Loucy (cell line): ENCODE measurements at regions not wholly inside any gene's neighbourhood (a gene's known extent, or its start where the extent isn't known, plus 50 kb on each side); places are given as distances from the start of the nearest gene placed in this dataset.

Experiments used
- H2AFZ ChIP-seq: fragments of 200-600 bp; sonication (generic); 2 replicates; pipeline ENCODE4 v1.6.0; 2016; ENCODE audit warnings: antibody characterized with exemption, mild to moderate bottlenecking, low read length, moderate library complexity
- H3F3A ChIP-seq: fragments of 200-600 bp; 2 replicates; pipeline ENCODE4 v1.6.0; 2016; ENCODE audit warnings: antibody characterized with exemption, low read depth, mild to moderate bottlenecking
- H3K27me3 ChIP-seq: fragments of 200-600 bp; sonication (generic); 2 replicates; pipeline ENCODE4 v1.6.1; 2014; ENCODE audit warnings: low read length, mild to moderate bottlenecking; ENCODE audit not compliant: insufficient read depth, poor library complexity, severe bottlenecking
- H3K36me3 ChIP-seq: fragments of 200-600 bp; sonication (generic); 2 replicates; pipeline ENCODE4 v1.6.1; 2016; ENCODE audit warnings: low read length; ENCODE audit not compliant: insufficient read depth
- H3K4me1 ChIP-seq: fragments of 200-600 bp; sonication (generic); 2 replicates; pipeline ENCODE4 v1.5.1; 2014; ENCODE audit warnings: low read length, mild to moderate bottlenecking; ENCODE audit not compliant: insufficient read depth, poor library complexity, severe bottlenecking
- H3K4me2 ChIP-seq: fragments of 200-600 bp; sonication (generic); 2 replicates; pipeline ENCODE4 v1.6.0; 2014; ENCODE audit warnings: antibody characterized with exemption, low read length, low read depth, mild to moderate bottlenecking; ENCODE audit not compliant: poor library complexity, severe bottlenecking
- H3K4me3 ChIP-seq: fragments of 200-600 bp; sonication (generic); 2 replicates; pipeline ENCODE4 v1.5.1; 2014; ENCODE audit warnings: low read length, mild to moderate bottlenecking, mixed read lengths; ENCODE audit not compliant: poor library complexity, severe bottlenecking
- H3K79me2 ChIP-seq: fragments of 200-600 bp; sonication (generic); 2 replicates; pipeline ENCODE4 v1.6.1; 2014; ENCODE audit warnings: low read length; ENCODE audit not compliant: insufficient read depth
- H3K9ac ChIP-seq: fragments of 200-600 bp; sonication (generic); 2 replicates; pipeline ENCODE4 v1.6.0; 2014; ENCODE audit warnings: mild to moderate bottlenecking, low read depth, low read length, moderate library complexity; ENCODE audit not compliant: poor library complexity, severe bottlenecking
- H3K9me2 ChIP-seq: fragments of 200-600 bp; sonication (generic); replicated peaks from 2 replicates; pipeline ENCODE4 v1.6.1; 2016; ENCODE audit warnings: low read depth, low read length, mixed read lengths
- H3K9me3 ChIP-seq: fragments of 200-600 bp; sonication (generic); 2 replicates; pipeline ENCODE4 v1.6.1; 2014; ENCODE audit warnings: mild to moderate bottlenecking, antibody characterized with exemption, low read length, low read depth; ENCODE audit not compliant: insufficient read depth
- H4K20me1 ChIP-seq: fragments of 200-600 bp; sonication (generic); 2 replicates; pipeline ENCODE4 v1.6.0; 2014; ENCODE audit warnings: antibody characterized with exemption, low read length, mild to moderate bottlenecking; ENCODE audit not compliant: insufficient read depth, poor library complexity, severe bottlenecking
- EZH2phosphoT487 ChIP-seq: fragments of 200-600 bp; IDR thresholded peaks from 2 replicates; pipeline ENCODE4 v1.6.1; 2018; ENCODE audit warnings: antibody characterized with exemption, mild to moderate bottlenecking, moderate library complexity, borderline replicate concordance
- TF ChIP-seq, protein P1 (sequence below): fragments of 200-600 bp; sonication (generic); conservative IDR thresholded peaks from 2 replicates; pipeline ENCODE4 v1.5.1; 2014; ENCODE audit warnings: mild to moderate bottlenecking, antibody characterized with exemption, low read length

DNA sequence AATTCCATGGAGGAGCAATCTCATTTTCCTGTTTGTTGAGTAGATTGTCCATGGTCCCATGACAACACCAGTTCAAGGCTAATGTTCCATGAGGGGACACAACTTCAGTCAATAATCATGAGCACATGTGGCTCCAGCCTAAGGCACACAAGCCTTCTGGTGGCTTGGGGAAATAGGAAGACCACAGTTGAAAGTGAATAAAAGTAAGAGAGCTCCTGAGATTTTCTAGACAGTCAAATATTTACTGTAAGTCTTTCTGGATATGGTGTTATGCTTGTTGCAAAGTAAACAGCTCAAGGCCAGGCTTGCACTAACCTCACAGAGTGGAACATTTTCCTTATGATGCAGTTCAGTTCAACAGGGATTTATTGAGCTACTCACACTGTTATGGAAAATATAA lies 206.9 kb upstream of the SLC38A2 start:
- H3K79me2 ChIP-seq = no peaks in the 10 kb centered on the region
- no peaks in the 10 kb centered on the region for H4K20me1 ChIP-seq
- H3F3A ChIP-seq = no peaks in the 10 kb centered on the region
- TF ChIP-seq, protein P1, sequence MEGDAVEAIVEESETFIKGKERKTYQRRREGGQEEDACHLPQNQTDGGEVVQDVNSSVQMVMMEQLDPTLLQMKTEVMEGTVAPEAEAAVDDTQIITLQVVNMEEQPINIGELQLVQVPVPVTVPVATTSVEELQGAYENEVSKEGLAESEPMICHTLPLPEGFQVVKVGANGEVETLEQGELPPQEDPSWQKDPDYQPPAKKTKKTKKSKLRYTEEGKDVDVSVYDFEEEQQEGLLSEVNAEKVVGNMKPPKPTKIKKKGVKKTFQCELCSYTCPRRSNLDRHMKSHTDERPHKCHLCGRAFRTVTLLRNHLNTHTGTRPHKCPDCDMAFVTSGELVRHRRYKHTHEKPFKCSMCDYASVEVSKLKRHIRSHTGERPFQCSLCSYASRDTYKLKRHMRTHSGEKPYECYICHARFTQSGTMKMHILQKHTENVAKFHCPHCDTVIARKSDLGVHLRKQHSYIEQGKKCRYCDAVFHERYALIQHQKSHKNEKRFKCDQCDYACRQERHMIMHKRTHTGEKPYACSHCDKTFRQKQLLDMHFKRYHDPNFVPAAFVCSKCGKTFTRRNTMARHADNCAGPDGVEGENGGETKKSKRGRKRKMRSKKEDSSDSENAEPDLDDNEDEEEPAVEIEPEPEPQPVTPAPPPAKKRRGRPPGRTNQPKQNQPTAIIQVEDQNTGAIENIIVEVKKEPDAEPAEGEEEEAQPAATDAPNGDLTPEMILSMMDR = no peak
- no peak for TF ChIP-seq EZH2phosphoT487
- no peak overlapping the region for H3K9ac ChIP-seq
- H3K27me3 ChIP-seq = no peaks in the 10 kb centered on the region
- H3K36me3 ChIP-seq = no peaks in the 10 kb centered on the region
- no peaks in the 10 kb centered on the region for H3K9me2 ChIP-seq
- H3K4me1 ChIP-seq = no peaks in the 10 kb centered on the region
- peaks cover 10% of the 10 kb centered on the region; the same call in 1 of the 2 replicates for H3K9me3 ChIP-seq
- H2AFZ ChIP-seq = no peak overlapping the region
- no peak overlapping the region for H3K4me3 ChIP-seq
- no peak overlapping the region for H3K4me2 ChIP-seq

DNA sequence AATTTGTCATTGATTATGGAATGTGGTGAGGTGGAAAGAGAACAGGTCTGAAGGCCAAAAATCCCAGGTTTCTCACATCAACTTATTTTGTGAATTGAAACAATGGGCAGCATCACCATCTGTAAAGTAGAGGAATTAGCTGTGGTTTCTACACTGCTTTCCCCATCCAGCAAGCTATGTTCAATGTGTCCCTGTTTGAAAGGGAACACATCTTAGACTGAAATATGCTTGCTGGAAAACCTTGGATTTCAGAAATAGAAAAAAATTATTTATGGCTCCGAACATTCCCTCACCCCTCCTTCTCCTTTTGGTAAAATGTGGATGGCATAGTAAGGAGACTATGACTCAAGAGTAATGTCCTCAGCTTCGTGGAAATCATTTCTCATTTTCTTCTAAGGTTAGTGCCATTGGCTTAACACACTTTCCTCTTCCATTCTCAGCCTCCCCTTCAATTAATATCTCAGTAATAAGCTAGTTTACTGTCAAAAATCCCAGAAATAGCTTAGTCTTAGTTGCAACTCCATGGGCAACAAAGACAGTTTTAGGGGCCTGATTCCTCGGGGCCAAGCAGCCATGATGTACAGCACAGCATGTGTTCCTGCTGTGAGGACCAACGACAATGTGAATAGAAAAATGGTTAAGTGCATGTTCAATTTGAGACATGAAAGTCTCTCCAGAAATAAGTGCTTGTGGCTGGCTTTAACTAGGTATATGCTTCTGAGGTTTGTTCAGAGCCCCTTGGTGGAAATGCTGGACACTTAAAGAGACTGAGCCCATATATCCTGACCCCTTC lies 205.8 kb upstream of the SLC38A2 start:
- Histone ChIP-seq H3F3A (no peaks in the 10 kb centered on the region), H4K20me1 (no peaks in the 10 kb centered on the region), H3K9me2 (no peaks in the 10 kb centered on the region), H3K4me2 (no peak overlapping the region), H3K4me3 (no peak overlapping the region), H3K9ac (no peak overlapping the region), H3K36me3 (no peaks in the 10 kb centered on the region), H3K4me1 (no peaks in the 10 kb centered on the region), H3K9me3 (peaks cover under 1% of the 10 kb centered on the region; the same call in 1 of the 2 replicates), H2AFZ (no peak overlapping the region), H3K27me3 (no peaks in the 10 kb centered on the region), H3K79me2 (no peaks in the 10 kb centered on the region)
- TF ChIP-seq EZH2phosphoT487 = no peak
- TF ChIP-seq, protein P1 = no peak

DNA sequence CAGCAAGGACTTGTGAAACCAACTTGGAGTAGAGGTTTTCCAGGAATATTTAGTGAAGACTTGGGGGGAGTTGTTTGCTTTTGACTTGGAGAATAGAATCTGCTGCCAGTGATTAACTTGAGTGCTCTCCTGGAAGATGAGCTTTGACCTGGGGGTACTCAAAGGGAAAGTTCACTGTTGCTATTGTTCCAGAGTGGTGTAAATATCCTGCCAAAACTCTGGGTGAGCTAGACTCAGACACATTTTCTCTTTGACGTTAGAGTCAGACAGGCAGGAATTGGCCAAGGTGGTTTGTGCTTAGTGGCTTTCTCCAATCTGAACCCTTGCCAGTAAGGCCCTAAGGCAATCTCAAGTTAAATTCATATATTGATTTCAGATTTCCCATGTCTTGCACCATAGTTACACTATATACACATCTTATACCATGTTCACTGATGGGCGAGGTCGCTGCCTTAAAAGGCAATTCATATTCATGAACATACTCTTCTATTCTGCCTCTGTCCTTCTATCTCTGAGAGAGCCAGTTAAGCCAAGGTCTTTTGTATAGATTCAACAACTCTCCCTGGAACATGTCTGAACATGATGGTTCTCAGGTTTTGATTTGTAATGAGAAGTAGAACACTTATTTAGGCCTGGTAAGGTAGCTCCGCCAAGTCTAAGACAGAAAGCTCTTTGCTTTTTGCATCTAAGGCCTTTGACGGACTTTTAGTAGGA lies 204.6 kb upstream of the SLC38A2 start:
- H3K36me3 ChIP-seq = no peaks in the 10 kb centered on the region
- H3K79me2 ChIP-seq = no peaks in the 10 kb centered on the region
- H3F3A ChIP-seq = no peaks in the 10 kb centered on the region
- no peaks in the 10 kb centered on the region for H3K4me1 ChIP-seq
- H4K20me1 ChIP-seq = no peaks in the 10 kb centered on the region
- no peaks in the 10 kb centered on the region for H3K9me2 ChIP-seq
- no peak for TF ChIP-seq EZH2phosphoT487
- TF ChIP-seq, protein P1 = no peak
- no peaks in the 10 kb centered on the region for H3K27me3 ChIP-seq
- no peaks in the 10 kb centered on the region for H3K9me3 ChIP-seq
- H3K9ac ChIP-seq = no peak overlapping the region
- H3K4me3 ChIP-seq = no peak overlapping the region
- H3K4me2 ChIP-seq = no peak overlapping the region
- no peak overlapping the region for H2AFZ ChIP-seq
